H1 (cell line): ENCODE measurements at regions not wholly inside any gene's neighbourhood (a gene's known extent, or its start where the extent isn't known, plus 50 kb on each side); places are given as distances from the start of the nearest gene placed in this dataset.

Source experiments
- CTCF ChIA-PET: fragments of 300-600 bp; sonication (Branson Sonifier 250); formaldehyde crosslinking; loops from one replicate; lab custom pipeline; 2021; ENCODE audit not compliant: partially characterized antibody; lab: Charles Lee
- POLR2A ChIA-PET: fragments of 300-600 bp; sonication (Branson Sonifier 250); formaldehyde crosslinking; loops from one replicate; lab custom pipeline; 2021; ENCODE audit warnings: inconsistent platforms; ENCODE audit not compliant: partially characterized antibody; lab: Charles Lee
- DNase-seq, 2 experiments: peaks; one replicate each; pipeline versions ENCODE4 v3.0.0 to v3.0.0-alpha.2; 2010 to 2022; ENCODE audit warnings: low spot score in 2 of 2, low read depth in 1 of 2, mixed read lengths in 1 of 2
- FAIRE-seq: peaks from 2 replicates; lab custom pipeline; 2011; peaks lifted over from hg19 to GRCh38; lab: Jason Lieb, UNC
- H2AFZ ChIP-seq: 2 replicates; pipeline ENCODE4 v1.8.1; 2012; ENCODE audit warnings: low read length, inconsistent platforms
- H2AK5ac ChIP-seq: 2 replicates; pipeline ENCODE4 v1.6.1; 2013; ENCODE audit warnings: low read depth, low read length
- H2BK120ac ChIP-seq: replicated peaks from 2 replicates; pipeline ENCODE3; 2013; ENCODE audit warnings: low read depth, low read length, inconsistent platforms
- H2BK12ac ChIP-seq: 2 replicates; pipeline ENCODE4 v1.6.1; 2013; ENCODE audit warnings: low read depth, low read length
- H2BK15ac ChIP-seq: 2 replicates; pipeline ENCODE4 v1.6.1; 2013; ENCODE audit warnings: low read length
- H2BK20ac ChIP-seq: 2 replicates; pipeline ENCODE4 v1.6.1; 2013; ENCODE audit warnings: low read length
- H2BK5ac ChIP-seq: 2 replicates; pipeline ENCODE4 v1.6.1; 2013; ENCODE audit warnings: low read depth, low read length
- H3K14ac ChIP-seq: 2 replicates; pipeline ENCODE4 v1.6.1; 2013; ENCODE audit warnings: inconsistent platforms; ENCODE audit not compliant: insufficient read length
- H3K18ac ChIP-seq: 2 replicates; pipeline ENCODE4 v1.6.1; 2013; ENCODE audit warnings: low read length; ENCODE audit errors: extremely low read depth
- H3K23ac ChIP-seq: 2 replicates; pipeline ENCODE4 v1.6.1; 2013; ENCODE audit warnings: inconsistent platforms; ENCODE audit not compliant: insufficient read length
- H3K23me2 ChIP-seq: 2 replicates; pipeline ENCODE4 v1.6.1; 2013; ENCODE audit warnings: low read depth, low read length
- H3K27ac ChIP-seq: 2 replicates; pipeline ENCODE4 v1.6.1; 2011; ENCODE audit warnings: low read depth, low read length, inconsistent platforms
- H3K27me3 ChIP-seq, 4 experiments: replicated peaks in 1 of 4; 1 replicate in 1 of 4; 2 replicates in 3 of 4; pipeline versions ENCODE4 v1.6.1 to v1.8.1; 2011 to 2013; ENCODE audit warnings: low read length in 3 of 4, mild to moderate bottlenecking in 3 of 4, inconsistent platforms in 2 of 4, mixed read lengths in 2 of 4, moderate library complexity in 1 of 4; ENCODE audit not compliant: control insufficient read depth in 3 of 4, insufficient read depth in 3 of 4; ENCODE audit errors: extremely low read depth in 1 of 4
- H3K36me3 ChIP-seq, 4 experiments: 2 replicates each; pipeline versions ENCODE4 v1.6.1 to v1.8.1; 2011 to 2013; ENCODE audit warnings: mild to moderate bottlenecking in 4 of 4, low read length in 3 of 4, moderate library complexity in 2 of 4, control low read depth in 1 of 4, inconsistent platforms in 1 of 4; ENCODE audit not compliant: insufficient read depth in 4 of 4, control insufficient read depth in 2 of 4
- H3K4ac ChIP-seq: replicated peaks from 2 replicates; pipeline ENCODE3; 2013; ENCODE audit warnings: low read length, low read depth, mixed read lengths, inconsistent platforms; ENCODE audit not compliant: insufficient read length
- H3K4me1 ChIP-seq, 4 experiments: replicated peaks in 1 of 4; 1 replicate in 1 of 4; 2 replicates in 3 of 4; pipeline versions ENCODE4 v1.6.1 to v1.8.1; 2011 to 2013; ENCODE audit warnings: low read length in 3 of 4, inconsistent platforms in 2 of 4, mixed read lengths in 1 of 4; ENCODE audit not compliant: insufficient read depth in 4 of 4, control insufficient read depth in 3 of 4
- H3K4me2 ChIP-seq, 2 experiments: 2 replicates each; pipeline versions ENCODE4 v1.6.1 to v1.8.1; 2011 to 2013; ENCODE audit warnings: low read depth in 2 of 2, low read length in 2 of 2, control low read depth in 1 of 2, inconsistent platforms in 1 of 2, mild to moderate bottlenecking in 1 of 2; ENCODE audit not compliant: insufficient read depth in 1 of 2
- H3K4me3 ChIP-seq, 4 experiments: fragments of 200-600, 300-600 bp in 1 of 4; sonication (generic), shearing (Covaris generic), sonication (Bioruptor Twin) in 1 of 4; 2 replicates each; pipeline versions ENCODE4 v1.5.1 to v1.8.1; 2011 to 2016; ENCODE audit warnings: low read length in 4 of 4, low read depth in 3 of 4, control low read depth in 2 of 4, inconsistent platforms in 2 of 4, mild to moderate bottlenecking in 2 of 4, mixed read lengths in 1 of 4, moderate library complexity in 1 of 4; ENCODE audit not compliant: insufficient read depth in 2 of 4; ENCODE audit errors: extremely low read depth in 1 of 4
- H3K56ac ChIP-seq: replicated peaks from 2 replicates; pipeline ENCODE3; 2013; ENCODE audit warnings: low read depth, mild to moderate bottlenecking, mixed read lengths, low read length, inconsistent platforms; ENCODE audit not compliant: insufficient read length
- H3K79me1 ChIP-seq: 2 replicates; pipeline ENCODE4 v1.6.1; 2013; ENCODE audit warnings: low read depth, low read length, control low read depth
- H3K79me2 ChIP-seq, 2 experiments: 2 replicates each; pipeline versions ENCODE4 v1.6.1 to v1.8.1; 2012 to 2013; ENCODE audit warnings: low read length in 2 of 2, mild to moderate bottlenecking in 2 of 2, inconsistent platforms in 1 of 2; ENCODE audit not compliant: insufficient read depth in 2 of 2, control insufficient read depth in 1 of 2
- H3K9ac ChIP-seq, 4 experiments: replicated peaks in 1 of 4; 1 replicate in 1 of 4; 2 replicates in 3 of 4; pipeline versions ENCODE4 v1.6.1 to v1.8.1; 2011 to 2013; ENCODE audit warnings: low read depth in 3 of 4, low read length in 3 of 4, control low read depth in 2 of 4, mild to moderate bottlenecking in 2 of 4, moderate library complexity in 2 of 4, inconsistent platforms in 1 of 4; ENCODE audit errors: extremely low read depth in 1 of 4
- H3K9me3 ChIP-seq, 2 experiments: 2 replicates each; pipeline versions ENCODE4 v1.6.1 to v1.8.1; 2012 to 2013; ENCODE audit warnings: mild to moderate bottlenecking in 2 of 2, moderate library complexity in 2 of 2, control low read depth in 1 of 2, inconsistent platforms in 1 of 2, low read depth in 1 of 2, low read length in 1 of 2, mixed read lengths in 1 of 2; ENCODE audit not compliant: insufficient read depth in 2 of 2
- H4K20me1 ChIP-seq, 2 experiments: replicated peaks in 1 of 2; 2 replicates each; pipeline versions ENCODE3 to v1.8.1; 2011 to 2013; ENCODE audit warnings: inconsistent platforms in 2 of 2, low read length in 2 of 2, mild to moderate bottlenecking in 1 of 2; ENCODE audit not compliant: insufficient read depth in 2 of 2, control insufficient read depth in 1 of 2
- H4K5ac ChIP-seq: 2 replicates; pipeline ENCODE4 v1.6.1; 2013; ENCODE audit warnings: low read length, low read depth, mixed read lengths, inconsistent platforms; ENCODE audit not compliant: insufficient read length
- H4K8ac ChIP-seq: 2 replicates; pipeline ENCODE4 v1.8.0; 2013; ENCODE audit warnings: mild to moderate bottlenecking, moderate library complexity, low read length, inconsistent platforms; ENCODE audit not compliant: insufficient read depth; ENCODE audit errors: extremely low read depth
- H4K91ac ChIP-seq: replicated peaks from 2 replicates; pipeline ENCODE3; 2013; ENCODE audit warnings: low read length, mixed read lengths, inconsistent platforms; ENCODE audit not compliant: insufficient read length
- GTF2F1 ChIP-seq: IDR thresholded peaks from 2 replicates; pipeline ENCODE4 v1.6.1; 2012; ENCODE audit warnings: low read depth, low read length, improper control_type of control experiment, borderline replicate concordance
- POU5F1 ChIP-seq: IDR thresholded peaks from 2 replicates; pipeline ENCODE4 v1.6.1; 2011; ENCODE audit warnings: low read depth, mild to moderate bottlenecking, low read length, moderate library complexity
- ZNF274 ChIP-seq: IDR thresholded peaks from 2 replicates; pipeline ENCODE4 v1.7.0; 2012; ENCODE audit warnings: low read length, borderline replicate concordance; ENCODE audit errors: extremely low read depth
- WGBS, 2 experiments: shearing (Covaris generic) in 1 of 2; methylation state at CpG; one replicate each; pipeline versions ENCODE4 v1.1.6 to v1.1.7; 2013 to 2015; ENCODE audit warnings: low lambda C conversion rate in 2 of 2, mixed read lengths in 2 of 2, inconsistent platforms in 1 of 2, low coverage in 1 of 2, missing lambda C conversion rate in 1 of 2; ENCODE audit not compliant: insufficient replicate concordance in 2 of 2, insufficient coverage in 1 of 2, insufficient read length in 1 of 2; ENCODE audit errors: extremely low coverage in 1 of 2, missing lambda C conversion rate in 1 of 2; 5-methylcytosine and 5-hydroxymethylcytosine counted together

GRCh38 chr14:87834594-87834993, 158.4 kb downstream of the GALC start:
- H2BK20ac ChIP-seq = no peak overlapping the region
- H2BK120ac ChIP-seq = no peak overlapping the region
- no peak overlapping the region for H3K4ac ChIP-seq
- FAIRE-seq = no peak
- no peak overlapping the region for H2BK15ac ChIP-seq
- H2BK12ac ChIP-seq = no peak overlapping the region
- H3K9ac ChIP-seq = no peak overlapping the region
- no peaks in the 10 kb centered on the region for H3K27me3 ChIP-seq
- H3K27ac ChIP-seq = no peak overlapping the region
- no peaks in the 10 kb centered on the region for H4K20me1 ChIP-seq
- no peak overlapping the region for H3K14ac ChIP-seq
- DNase-seq = no peak
- H3K23ac ChIP-seq = no peak overlapping the region
- no peak overlapping the region for H4K5ac ChIP-seq
- no peak overlapping the region for H2BK5ac ChIP-seq
- H3K36me3 ChIP-seq = no peaks in the 10 kb centered on the region
- H3K9me3 ChIP-seq = no peaks in the 10 kb centered on the region
- H2AK5ac ChIP-seq = no peak overlapping the region
- H3K4me3 ChIP-seq = no peak overlapping the region
- no peak overlapping the region for H2AFZ ChIP-seq
- H3K18ac ChIP-seq = no peak overlapping the region
- WGBS, 2 experiments = 88% methylated on average over 1 of the region's 1 CpG; no CpG with 5 or more reads in 1 of the 2 experiments
- no peak overlapping the region for H3K4me2 ChIP-seq
- H3K79me2 ChIP-seq = no peaks in the 10 kb centered on the region
- H3K56ac ChIP-seq = no peak overlapping the region
- H3K23me2 ChIP-seq = no peaks in the 10 kb centered on the region
- H4K8ac ChIP-seq = no peak overlapping the region
- H3K4me1 ChIP-seq = peaks cover 0 to 3% (median under 1%) of the 10 kb centered on the region in 4 experiments; a peak in 4 of 7 replicates
- H4K91ac ChIP-seq = no peak overlapping the region
- ChIA-PET CTCF (no interaction called here), POLR2A (no interaction called here)
- H3K79me1 ChIP-seq = no peaks in the 10 kb centered on the region
- TF ChIP-seq GTF2F1 = no peak
- no peak for TF ChIP-seq ZNF274
- no peak for TF ChIP-seq POU5F1
